HG03159 (cell line): ENCODE measurements at regions not wholly inside any gene's neighbourhood (a gene's known extent, or its start where the extent isn't known, plus 50 kb on each side); places are given as distances from the start of the nearest gene placed in this dataset.

ENCODE experiments used
- ATAC-seq: cut with Tn5 transposase; IDR thresholded peaks from one replicate; pipeline ENCODE4 v1.9.1; 2021; ENCODE audit warnings: mild to moderate bottlenecking, moderate library complexity; ENCODE audit not compliant: unreplicated experiment

DNA sequence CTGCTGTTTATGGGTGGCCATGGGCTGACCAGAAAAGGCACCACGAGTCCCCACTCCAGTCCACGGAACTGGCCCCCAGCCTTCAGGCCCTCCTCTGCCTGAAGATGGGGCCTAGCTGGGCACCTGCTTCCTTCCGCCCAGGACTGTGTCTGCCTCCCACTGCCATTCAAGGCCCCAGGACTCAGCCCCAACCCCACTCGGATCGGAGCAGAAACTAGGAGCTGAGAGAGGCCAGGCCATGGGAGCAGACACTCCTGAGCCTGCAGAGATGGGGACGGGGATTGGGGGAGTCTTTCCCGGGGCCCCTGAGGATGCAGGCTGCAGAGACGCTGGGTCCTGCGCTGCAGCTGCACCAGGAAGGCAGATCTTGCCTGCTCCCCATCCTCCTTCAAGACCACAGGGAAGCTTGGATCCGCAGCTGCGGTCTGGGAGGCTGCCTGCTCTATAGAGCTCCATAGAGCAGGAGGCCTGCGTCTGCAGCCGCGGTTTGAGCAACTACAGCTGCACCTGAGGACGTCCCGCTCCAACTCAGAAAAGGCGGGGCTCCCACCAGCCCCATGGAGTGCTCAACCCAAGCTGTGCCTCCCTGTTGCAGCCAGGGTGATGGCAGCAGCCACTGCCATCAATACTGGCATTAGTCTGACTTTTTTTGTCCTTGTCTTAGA lies 383.9 kb upstream of the TMCO5A start:
- no peak for ATAC-seq

DNA sequence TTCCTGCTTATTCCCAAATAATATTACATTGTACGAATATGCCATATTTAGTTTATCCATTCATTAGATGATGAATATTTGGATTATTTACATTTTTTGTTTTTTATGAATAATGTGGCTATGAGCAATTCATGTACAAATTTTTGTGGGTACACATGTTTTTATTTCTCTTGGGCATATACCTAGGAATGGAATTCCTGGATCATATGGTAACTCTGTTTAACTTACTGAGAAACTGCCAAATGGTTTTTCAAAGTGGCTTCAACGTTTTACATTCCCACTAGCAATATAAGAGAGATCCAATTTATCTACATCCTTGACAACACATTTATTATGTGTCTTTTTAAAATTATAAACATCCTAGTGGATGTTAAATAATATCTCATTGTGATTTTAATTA lies 362.0 kb upstream of the TMCO5A start:
- ATAC-seq = no peak

DNA sequence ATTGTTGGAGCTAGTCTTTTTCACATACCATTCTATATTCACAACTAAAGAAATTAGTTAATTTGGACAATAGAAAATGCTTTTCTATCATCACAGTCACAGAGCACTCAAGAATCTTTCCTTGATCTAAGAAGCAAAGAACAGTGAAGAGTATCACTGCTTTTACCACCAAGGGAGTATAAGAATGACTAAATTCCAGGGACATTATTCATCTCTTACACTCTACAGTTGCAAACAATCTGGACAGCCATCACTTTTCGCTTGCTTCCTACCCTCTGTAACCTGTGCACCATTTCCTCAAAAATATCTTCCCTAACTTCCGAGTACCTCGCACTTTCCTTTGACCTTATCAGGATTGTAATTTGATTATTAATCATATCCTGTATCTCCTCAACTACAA lies 359.5 kb upstream of the TMCO5A start:
- no peak for ATAC-seq

DNA sequence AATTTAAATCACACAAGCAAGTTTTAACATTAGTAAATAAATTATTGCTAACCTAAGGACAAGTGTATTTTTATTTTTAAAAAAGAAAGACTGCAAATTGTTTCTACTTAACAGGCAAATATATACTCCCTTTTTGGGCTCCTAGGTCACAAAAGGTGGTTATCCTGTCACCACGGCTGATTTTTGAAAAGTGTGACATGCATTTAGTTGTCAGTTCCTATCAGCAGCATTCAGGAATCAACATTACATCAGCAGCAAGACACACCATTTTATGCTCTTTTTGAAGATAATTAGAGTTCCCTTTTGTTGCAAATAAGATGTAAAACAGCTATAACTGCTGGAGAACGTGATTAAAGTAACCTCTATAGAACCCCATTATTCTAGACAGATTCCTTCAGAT lies 357.5 kb upstream of the TMCO5A start:
- ATAC-seq = no peak

DNA sequence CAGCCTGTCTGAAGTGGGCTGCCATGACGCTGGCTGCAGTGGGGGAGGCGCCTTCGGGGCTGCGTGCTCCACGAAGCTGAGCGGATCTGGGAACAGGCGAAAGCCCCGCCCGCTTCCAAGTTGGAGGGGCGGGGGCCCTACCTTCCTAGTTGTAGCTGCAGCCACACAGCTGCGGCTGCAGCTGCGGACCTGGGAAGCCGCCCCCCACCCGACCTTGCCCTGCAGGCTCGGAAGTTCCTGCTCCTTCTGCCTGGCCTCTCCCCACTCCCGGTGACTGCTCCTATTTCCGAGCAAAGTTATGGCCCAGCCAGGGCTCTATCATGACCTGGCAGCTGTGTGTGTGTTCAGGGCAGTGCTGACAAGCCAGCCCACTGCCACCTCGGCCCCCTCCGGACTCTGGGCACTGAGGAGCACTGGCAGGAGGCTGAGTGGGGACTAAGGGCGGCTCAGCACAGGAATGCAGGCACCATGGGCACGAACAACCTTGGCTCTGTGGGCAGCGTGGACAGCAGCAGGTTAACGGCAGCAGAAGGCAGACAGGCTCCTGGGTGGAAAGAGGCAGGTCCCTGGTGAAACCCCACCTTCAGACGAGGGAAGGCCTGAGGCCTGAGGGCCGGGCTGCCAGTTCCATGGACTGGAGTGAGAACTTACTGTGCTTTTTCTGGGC lies 352.4 kb upstream of the TMCO5A start:
- no peak for ATAC-seq

DNA sequence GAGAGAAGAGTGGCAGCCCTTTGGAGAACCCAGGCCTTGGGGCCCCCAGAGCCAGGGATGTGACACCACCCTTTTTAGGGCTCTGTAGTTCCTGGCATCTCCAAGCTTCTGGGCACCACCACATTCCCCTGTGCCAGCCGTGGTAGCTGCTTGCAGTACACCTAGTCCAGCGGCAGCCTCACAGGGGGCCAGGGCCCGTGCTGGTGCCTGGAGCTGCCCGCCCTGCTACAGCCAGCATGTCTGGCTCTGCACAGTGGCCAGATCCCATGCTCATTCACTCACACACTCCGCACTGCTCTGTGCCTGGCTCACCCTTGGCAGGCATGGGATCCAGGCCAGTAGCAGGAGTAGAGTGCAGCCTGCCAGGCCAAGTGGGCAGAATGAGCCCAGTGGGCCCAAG lies 351.6 kb upstream of the TMCO5A start:
- no peak for ATAC-seq

DNA sequence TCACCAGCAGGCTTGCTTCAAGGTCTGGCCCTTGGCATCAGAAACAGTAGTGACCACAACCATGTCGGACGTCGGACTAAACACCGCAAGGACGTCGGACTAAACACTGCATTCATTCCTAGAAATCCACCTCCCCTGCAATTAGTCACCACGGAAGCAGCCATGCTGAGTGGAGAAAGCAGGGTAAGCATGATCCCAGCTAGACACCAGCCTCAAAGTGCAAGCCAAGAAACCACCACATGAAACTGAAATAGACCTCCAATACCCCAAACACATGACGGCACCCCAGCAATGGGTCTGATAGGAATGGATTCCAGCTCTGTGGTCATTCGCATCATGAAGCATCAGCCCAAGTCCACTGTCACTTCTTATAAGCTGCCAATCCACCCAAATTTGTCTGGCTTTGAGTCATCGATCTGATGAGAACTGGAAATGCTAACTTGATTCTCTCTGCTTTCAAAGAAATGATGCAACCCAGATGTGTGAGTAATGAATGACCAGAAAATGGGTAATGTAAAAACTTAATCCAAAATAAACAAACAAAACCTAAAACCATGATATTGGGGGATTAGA lies 348.3 kb upstream of the TMCO5A start:
- ATAC-seq = no peak

DNA sequence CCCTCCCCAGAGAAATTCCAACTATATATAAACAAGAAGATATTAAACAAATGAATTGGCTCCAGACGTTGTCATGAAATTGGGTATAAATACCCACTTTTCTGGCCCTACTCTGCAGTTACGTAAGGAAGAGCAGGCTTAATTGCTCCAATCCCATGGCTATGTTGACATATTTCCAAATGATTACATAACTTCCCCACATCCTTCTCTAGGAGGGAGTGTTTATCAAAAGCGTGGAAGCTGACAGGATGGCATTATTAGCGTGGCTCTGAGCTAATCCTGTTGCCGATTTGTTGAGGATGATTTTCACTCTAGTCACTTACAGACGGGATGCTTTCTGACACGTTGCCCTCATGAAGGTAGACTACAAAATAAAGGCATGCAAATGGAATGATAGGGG lies 347.5 kb upstream of the TMCO5A start:
- ATAC-seq = no peak

DNA sequence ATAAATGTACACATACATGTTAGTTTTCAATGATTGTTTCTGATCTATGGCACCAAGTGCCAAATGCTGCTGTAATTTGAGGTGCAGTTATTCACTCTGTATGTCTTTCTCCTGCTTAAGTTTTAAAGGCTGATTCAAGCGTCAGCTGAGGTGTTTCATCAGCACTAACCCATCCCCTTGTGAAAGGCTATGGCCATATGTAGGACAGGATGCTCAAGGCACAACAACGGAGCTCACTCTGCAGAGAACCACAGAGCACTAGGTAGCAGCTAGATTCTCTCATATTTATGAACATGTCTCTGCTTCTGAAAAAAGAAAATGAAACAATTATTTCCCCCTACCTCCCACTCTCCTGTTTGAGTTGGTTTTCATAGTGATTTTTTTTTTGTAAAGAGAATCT lies 340.0 kb upstream of the TMCO5A start:
- ATAC-seq = no peak

DNA sequence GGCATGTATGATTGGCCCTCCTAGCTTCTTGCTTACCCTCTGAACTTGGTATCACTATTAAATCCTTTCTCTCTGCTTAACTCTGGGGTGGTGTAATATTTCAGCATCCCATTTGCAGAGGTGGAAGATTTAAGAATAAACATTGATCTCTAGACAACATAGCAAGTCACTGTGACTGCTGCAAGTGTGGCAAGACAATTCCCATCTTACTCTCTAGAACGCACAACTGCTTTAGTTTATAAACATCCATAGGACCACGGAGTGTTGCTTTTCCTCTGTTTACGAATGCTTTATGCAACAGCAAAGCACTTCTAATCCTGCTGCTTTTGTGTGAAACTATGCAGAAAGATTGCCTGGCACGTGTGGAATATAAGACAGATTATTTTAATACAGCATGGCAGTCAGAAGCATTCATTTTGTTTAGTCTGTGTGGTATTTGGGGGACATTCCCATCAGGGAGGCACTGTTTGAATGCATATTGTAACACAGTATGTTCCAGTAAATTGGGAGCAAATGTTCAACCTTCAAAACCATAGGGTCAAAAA lies 338.9 kb upstream of the TMCO5A start:
- ATAC-seq = no peak

DNA sequence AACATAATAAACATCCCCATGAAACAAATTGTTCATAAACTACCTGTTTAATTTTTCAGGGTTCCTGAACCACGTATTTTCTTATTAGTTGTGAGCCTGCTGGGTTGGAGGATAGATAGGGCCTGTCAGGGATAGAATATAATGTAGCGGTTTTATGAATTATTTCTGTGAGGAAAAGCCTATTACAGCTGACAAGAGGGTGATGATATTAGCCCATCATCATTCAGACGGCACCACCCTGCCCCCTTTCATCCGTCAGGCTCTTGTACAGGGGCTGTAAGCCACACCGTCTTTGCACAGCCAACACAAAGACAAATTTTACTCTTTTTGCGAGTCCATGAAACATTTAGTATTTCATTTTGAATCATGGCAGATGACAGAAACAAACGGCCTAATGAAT lies 335.3 kb upstream of the TMCO5A start:
- no peak for ATAC-seq

DNA sequence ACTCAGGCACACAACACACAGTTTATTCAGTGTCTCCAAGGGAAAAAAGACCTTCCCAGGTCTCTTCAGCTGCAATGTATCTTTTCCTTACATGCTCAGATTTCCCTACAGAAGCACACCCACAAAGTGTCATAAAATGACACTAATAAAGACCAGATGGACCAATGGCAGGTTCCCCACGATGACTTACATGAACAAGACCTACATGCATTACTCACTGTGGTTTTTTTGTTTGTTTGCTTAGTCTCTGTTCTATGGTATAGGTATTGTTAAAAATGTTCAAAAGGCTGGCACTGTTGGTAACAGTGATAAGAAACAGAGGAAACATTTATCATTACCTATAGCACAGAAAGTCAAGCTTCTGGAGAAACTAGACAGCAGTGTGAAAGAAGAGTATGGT lies 318.2 kb upstream of the TMCO5A start:
- no peak for ATAC-seq

DNA sequence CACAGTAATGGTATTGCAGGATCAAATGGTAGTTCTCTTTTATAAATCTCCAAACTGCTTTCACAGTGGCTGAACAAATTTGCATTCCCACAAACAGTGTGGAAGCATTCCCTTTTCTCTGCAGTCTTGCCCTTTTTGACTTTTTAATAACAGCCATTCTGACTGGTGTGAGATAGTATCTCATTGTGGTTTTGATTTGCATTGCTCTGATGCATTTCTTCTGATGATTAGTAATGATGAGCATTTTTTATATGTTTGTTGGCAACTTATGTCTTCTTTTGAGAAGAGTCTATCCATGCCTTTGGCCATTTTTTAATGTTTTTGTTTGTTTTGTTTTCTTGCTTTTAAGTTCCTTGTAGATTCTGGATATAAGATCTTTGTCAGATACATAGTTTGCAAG lies 316.1 kb upstream of the TMCO5A start:
- ATAC-seq = no peak

DNA sequence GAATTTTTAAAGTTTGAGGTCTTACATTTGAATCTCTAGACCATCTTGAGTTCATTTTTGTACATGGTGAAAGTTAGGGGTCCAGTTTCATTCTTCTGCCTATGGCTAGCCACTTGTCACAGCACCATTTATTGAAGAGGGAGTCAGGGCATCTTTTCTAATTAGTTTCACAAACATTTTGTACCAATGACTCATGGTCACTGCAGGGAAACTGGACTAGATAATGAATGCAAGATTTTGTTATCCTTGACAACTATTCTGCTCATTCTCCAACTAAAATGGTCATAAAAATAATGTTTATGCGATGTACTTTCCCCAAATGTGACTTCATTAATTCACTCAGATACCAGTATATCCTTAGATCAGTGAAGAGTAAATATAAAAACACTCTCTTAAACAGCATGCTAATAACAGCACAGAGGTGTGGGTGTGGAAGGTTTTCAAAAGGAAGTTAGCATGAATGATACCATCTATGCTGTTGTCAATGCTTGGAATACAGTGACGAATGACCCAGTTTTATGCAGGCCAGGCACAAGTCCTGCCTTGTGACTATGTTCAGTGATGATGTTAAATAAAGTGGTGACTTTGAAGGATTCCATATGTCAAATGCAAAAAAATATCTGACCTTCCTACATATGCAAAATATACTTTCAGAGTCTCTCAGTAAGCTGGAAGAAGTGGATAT lies 314.9 kb upstream of the TMCO5A start:
- ATAC-seq = no peak

DNA sequence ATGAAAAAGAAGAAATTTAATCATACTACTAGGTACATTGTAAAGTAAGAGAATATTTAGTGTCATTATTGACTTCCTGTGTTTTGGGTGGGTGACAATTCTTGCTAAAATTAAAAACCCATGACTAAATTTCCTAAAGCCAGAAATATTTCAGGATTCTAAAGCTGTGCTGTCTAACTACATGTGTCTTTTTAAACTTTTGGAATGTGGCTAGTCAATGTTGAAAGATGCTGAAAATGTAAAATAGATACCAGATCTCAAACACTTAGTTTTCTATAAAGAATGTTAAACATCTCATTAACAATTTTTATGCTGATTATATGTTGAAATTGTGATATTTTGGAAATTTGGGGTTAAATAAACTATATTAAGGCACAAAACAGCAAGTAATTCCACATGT lies 308.9 kb upstream of the TMCO5A start:
- no peak for ATAC-seq

DNA sequence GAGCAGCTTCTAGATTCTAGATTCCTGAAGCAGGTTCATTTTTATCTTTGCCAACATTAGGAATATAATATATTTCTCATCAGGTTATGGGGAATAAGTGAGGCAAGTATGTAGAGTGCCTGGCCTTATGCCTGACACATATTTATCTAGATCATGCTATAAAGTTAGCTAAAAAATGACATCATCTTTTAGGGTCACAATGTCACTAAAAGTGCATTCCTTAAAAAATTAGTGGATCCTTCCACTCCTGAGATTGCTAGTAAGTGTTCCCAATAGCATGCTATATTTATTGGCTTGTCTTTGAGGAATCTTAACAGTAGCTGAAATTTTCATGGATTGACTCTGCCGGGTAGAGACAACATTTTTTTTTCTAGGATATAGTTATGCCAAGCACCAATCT lies 305.9 kb upstream of the TMCO5A start:
- no peak for ATAC-seq

DNA sequence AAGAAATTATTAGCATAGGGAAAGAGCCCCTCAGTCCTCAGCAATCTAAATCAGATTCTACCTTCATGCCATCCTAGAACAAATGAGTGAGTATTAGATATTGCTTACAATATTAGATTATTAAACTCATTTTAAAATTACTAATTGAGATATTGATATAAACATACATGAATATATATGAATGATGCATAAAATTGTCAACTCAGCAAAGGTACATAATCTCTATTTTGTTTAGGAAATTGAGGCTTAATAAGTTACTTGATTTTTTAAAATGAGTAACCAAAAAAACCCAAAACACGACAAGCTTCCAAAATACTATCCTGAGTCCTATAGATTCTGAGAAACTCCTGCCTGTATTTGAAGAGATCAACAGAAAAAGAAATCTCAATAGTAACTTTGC lies 297.7 kb upstream of the TMCO5A start:
- no peak for ATAC-seq

DNA sequence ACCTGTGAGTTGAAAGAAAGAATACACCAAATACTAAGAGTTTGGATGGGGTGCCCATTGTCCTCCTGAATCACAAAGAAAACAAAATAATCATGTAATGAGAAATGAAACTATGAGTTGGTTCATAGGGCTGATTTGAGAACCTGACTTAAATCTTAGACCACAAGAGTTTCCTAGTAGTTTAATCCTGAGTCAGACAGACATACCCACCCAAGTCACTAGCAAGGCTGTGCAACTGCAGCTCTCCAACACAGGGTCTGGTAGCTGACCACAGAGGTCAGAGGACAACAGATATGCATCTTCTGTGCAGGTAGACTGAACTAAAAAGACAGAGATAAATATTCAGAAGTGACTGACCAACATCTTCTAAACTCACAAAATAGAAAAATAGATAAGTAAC lies 296.3 kb upstream of the TMCO5A start:
- ATAC-seq = no peak

DNA sequence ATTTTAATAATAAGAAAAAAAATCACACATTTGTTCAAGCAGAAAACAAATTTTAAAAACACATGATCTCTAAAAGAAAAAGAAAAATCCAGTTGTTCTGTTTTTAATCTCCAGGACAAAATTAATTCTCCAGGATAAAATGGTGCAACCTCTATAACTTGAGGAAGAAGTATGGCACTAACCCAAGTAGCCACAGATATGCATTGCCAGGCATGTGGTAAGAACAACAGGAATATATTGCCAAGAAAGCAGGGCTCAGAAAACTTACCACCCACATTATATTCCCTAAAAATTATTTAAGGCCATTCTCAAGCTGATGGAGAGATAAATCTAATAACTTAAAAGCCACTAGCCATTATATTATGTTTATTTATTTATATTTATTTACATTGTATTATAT lies 295.7 kb upstream of the TMCO5A start:
- ATAC-seq = no peak

DNA sequence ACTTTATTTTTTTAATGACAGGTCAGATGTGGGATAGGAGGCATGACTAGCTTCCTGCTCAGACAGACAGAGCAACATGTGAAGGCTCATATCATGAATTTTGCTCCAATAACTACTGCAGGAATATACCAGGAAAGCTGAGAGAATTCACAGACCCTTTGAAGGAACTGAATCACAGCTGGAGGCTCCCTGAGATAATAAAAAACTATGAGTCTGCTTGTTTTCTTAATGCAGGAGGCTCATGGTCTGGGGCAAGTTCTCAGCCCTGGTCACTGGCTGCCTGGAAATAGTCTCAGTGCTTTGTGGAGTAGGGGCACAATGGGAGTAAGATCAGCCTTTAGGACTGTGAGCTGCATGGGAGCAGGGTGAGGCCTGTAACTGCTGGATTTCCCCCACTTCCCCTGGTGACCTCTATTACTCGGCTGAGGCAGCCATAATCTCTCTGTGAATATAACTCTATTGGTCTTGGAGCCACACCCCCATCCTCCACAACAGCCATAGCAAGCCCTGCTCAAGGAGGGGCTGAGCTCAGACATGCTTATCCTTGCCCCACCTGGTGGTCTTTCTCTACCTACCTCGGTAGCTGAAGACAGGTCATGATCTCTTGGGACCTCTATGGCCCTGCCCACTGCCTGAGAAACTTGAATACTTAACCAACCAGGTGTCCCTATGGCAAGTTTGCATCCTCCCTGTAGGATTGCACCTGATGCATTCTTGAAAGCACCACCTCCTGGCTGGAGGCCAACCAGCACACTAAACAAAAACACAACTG lies 281.6 kb upstream of the TMCO5A start:
- ATAC-seq = no peak

DNA sequence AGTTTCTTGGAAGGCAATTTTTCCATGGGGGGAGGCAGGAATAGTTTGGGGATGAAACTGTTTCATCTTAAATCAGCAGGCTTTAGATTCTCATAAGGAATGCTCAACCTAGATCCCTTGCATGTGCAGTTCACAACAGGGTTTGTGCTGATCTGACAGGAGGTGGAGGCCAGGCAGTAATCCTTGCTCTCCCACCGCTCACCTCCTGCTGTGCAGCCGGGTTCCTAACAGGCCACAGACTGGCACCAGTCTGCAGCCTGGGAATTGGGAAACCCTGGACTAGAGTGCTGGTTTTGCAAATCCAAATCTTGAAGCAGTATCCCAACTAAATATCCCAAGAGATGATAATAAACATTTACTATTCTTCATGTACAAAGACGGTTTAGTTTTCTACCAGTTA lies 256.3 kb upstream of the TMCO5A start:
- ATAC-seq = no peak
